HG02610 (cell line): ENCODE measurements at regions not wholly inside any gene's neighbourhood (a gene's known extent, or its start where the extent isn't known, plus 50 kb on each side); places are given as distances from the start of the nearest gene placed in this dataset.
"Not testable (repeated sequence)": the region's sequence is repeated elsewhere in the genome, so short reads cannot be mapped to it uniquely, and the experiment has no call there.

Experiments
- ATAC-seq: cut with Tn5 transposase; IDR thresholded peaks from one replicate; pipeline ENCODE4 v1.9.1; 2021; ENCODE audit warnings: mild to moderate bottlenecking, moderate library complexity; ENCODE audit not compliant: unreplicated experiment

DNA sequence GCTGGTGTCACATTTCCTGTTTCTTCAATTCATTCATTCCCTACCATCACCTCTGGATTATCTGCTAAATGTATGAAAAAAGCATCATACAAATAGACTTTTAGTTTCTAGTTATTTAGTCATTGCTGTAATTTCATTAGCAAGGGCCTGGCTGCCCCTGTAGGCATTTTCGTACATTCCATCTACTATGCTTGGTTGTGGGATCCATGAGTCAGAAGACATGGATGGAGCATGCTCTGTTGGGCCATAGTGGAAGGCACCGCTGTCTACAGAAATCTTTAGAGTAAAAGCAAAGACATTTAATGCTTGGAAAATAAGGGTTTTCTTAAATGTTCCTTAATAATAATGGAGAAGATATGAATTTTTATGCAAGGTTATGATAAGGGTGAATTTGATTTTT is 324.8 kb upstream of the MEIS1 start:
- no peak for ATAC-seq

DNA sequence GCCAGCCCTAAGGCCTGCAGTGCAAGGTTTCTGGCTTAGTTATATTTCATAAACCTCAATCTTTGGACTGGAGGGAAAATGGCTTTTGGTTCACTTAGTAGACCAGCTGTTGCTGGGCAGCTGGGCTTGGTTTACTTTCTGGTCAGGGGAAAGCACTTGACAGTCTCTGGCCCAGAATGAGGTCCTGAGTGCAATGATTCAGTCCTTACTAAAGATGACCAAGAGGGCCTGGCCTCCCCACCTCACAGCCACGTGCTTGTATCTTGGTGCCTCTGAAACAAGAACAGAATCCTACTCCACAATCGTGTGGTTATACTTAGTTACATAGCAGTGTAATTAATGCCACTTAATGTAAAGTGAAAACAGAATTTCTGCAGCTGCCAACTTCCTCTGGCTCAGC is 325.5 kb upstream of the MEIS1 start:
- no peak for ATAC-seq

DNA sequence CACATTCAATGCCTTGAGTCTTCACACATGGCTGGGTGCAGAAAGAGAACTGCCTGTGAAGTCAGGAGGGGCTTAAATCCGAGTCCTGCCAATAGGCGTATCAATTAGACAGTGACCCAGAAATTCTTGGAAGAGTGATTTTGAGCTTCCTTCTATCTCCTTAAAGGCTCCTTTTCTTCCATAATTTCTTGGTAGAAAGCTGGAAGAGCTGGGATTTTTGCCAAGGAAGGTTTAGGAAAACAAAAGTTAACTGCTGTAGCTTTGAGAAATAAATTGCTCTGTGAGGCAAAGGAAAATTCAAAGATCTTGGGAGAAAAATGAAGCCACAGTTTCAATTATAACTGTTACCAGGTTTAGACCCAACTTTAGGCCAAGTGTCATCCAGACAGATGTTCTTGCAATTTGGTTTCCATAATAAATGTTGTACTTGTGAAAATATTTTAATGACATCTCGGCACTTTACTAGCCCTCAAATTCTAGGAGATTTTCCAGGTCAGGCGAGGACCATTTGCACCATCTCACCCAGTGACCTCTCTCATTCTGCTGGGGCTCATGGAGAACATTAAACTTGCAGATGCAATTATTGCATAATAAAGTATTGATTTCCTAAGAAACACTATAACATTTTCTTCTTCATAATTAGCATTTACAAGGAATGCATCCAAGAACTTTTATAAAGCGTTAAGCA is 329.7 kb upstream of the MEIS1 start:
- ATAC-seq = no peak

DNA sequence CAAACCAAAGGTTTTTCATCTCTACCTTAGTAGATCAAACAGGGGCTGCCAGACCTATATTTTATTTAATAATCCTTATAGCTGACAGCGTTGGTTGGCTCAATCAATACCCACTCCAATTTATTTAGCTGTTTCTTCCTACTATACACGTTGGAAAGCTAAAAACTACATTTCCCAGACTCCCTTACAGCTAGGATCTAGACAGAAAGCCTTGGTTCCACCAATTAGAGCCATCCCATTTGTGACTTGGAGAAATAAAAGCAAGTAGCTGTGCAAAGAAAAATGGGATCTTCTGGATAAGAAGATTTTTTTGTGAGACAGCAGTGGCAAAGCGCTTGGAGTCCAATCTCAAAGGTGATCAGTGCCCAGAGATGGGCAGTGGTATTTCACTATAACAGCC is 331.3 kb upstream of the MEIS1 start:
- ATAC-seq = no peak

DNA sequence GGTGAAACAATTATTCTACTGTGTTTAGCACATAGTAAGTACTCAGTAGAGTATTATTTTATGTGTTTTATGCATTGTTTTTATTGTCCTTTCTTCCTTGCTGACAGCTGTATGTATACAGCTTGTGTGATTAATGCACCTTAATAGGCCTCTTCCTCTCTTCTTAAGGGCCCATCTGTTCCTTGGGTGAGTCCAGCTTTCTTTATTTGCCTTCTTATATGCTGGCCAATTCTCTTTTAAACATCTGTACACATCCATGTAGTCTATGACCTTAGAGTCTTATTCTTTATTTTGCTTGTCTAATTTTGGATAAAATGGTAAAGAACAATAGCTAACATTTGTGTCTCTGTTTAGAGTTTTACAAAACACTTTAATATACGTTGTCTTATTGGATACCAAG is 333.7 kb upstream of the MEIS1 start:
- no peak for ATAC-seq

DNA sequence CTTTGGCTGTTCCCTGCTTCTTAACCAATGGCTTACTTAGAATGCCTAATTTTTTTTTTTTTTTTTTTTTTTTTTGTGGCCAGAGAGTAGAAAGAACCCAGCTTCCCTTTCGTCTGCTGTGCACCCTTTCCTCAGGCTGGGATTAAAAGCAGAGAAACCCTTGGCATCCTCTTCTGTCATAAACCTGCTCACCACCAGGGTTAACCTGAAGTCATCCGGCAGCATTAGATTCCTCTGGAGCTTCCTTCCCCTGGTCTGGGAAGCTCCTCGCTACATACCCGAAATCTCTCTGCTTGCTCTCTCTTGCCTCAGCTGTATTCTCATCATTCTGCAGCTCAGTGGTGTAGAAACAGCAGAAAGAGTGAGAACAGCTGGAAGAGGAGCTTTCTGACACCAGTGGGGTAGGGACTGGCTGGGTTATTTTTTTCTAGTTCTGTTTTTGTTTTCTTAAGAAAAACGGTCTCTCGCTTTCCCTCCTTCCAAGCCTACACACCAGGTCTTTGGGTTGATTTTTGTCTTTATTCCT is 339.0 kb upstream of the MEIS1 start:
- no peak for ATAC-seq

DNA sequence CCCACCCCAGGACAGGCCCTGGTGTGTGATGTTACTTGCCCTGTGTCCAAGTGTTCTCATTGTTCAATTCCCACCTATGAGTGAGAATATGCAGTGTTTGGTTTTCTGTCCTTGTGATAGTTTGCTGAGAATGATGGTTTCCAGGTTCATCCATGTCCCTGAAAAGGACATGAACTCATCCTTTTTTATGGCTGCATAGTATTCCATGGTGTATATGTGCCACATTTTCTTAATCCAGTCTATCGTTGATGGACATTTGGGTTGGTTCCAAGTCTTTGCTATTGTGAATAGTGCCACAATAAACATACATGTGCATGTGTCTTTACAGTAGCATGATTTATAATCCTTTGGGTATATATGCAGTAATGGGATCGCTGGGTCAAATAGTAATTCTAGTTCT is 340.2 kb upstream of the MEIS1 start:
- ATAC-seq = not testable (repeated sequence)

DNA sequence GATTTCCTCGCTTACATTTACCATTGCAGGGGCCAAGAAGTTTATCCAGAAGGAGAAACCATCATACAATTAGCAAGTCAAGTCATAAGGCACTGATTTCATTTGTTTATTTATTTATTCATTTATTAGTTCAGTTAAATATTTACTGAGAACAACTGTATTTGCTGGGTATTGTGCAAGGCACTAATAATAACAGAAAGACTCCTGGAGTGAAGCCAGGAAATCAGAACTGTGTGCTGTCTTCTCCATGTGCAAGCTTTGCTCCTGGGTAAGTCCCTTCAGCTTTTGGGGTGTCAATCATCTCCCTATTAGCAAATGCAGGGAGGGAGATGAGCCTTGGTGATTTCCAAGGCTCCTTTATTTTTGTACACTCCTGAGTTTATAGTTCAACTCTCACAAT is 341.6 kb upstream of the MEIS1 start:
- no peak for ATAC-seq

DNA sequence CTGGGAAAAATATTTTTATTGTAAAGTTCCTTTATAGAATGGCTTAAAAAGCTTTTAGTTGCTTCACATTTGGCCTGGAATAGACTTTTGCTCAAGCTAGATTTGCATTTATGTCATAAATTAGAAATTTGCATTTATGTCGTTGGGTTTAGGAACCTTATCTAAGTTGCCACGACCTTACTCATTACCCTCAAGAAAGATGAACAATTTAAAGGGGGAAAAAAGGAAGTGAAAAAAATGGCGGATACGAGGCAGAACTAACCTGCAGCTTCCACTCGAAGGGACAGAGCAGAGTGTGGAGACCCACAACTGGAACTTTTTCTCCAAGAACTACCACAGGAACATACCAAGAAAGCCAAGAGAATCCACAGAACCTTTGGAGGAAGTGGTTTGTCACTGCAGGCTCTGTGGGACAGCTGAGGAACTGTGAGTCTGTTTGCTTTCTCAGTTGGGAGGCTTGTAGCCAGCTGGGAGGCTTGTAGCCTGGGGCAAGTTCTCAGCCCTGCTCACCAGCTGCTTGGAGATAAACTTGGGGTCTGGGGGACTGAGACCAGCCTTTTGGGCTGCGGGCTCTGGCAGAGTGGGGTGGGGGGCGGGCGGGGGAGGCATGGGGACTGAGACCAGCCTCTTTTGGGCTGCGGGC is 349.9 kb upstream of the MEIS1 start:
- ATAC-seq = no peak

DNA sequence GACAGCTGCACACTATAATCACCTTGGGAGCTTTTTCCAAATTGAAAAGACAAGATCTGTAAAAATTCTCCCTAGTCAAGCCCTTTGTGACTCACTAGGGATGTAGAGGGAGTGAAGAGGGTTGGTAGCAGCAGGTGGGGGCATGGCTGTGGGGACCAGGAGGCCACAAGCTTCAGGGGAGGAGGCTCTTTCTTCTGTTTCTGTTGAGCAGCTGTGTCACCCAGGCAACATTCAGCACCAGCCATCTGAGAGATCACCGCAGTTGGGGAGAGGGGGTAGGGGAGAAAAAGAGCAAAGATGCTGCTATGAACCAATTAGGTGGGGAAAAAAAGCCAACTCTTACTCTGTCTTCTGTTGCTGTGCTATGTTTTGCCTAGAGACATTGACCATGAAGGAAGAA is 352.3 kb upstream of the MEIS1 start:
- no peak for ATAC-seq

DNA sequence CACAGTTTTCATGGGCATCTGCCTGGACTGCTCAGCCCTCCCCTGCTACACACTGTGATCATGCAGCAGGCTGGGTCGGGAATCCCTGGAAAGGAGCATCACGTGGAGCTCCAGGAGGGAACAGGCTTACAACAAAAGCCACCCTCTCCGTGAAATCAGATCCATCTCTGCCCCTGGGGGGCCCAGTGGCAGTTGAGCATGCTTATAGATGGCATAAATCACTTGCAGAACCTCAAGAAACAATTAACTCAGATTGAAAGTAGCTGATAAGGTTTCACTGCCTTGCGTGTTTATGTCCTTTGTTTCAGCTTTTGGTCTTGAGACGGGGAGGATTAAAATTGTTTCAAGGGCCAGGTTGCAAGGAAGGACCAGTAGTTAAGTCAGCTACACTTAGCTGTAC is 354.8 kb upstream of the MEIS1 start:
- ATAC-seq = no peak

DNA sequence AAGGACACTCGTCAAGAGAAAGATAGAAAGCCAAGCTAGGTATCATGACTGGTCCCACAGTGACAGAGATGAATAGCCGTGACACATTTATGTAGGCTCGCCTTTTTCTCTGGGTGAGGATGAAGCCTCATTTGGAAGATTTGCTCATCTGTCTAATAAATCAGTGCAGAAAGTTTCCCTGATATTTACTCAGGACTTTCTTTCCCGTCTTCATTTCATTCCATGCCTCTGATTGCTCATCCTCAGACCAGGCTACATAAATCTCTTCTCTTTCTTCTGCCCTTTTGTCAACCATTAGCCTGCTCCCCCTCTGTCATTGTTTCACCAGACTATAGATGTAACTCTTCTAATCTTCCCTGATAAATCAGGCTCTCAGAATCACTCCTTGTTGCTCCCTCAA is 361.8 kb upstream of the MEIS1 start:
- no peak for ATAC-seq

DNA sequence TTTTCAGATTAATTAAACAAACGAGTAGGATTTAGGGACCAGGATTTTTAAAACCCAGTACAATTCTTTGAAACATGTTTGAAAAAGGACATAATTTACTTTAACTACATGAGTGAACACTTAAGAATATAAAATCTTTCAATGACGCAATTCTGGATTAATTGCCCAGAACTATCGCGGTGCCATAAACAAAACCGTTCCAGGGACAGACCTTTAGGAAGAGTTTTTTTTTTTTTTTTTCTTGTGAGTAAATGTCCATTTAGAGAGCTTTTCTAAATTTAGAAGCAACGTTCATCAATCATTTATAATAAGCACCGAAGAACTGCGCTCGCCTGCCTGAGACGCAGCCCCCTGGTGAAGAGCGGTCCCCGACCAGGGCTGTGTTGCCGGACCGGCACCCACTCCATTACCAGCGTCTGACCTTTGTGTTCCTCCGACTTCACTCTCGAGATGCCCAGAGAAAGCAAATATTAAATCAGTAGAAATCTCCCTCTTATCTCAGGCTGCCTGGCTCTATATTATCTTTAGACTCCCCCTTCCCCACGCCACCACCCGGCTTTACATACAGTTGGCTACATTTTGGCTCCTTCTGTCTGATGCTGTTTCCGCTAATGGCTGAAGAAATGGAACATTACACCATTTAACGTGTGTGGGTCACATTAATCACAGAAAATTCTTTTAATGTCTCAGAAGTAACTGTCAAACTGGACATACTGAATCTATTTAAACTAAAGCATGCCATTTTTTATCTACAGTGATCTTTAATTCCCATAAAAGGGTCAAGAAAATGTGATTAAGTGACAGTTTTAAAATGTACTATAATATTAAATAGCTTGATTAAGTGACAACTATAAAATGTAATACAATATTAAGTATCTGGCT is 364.0 kb upstream of the MEIS1 start:
- ATAC-seq = no peak

DNA sequence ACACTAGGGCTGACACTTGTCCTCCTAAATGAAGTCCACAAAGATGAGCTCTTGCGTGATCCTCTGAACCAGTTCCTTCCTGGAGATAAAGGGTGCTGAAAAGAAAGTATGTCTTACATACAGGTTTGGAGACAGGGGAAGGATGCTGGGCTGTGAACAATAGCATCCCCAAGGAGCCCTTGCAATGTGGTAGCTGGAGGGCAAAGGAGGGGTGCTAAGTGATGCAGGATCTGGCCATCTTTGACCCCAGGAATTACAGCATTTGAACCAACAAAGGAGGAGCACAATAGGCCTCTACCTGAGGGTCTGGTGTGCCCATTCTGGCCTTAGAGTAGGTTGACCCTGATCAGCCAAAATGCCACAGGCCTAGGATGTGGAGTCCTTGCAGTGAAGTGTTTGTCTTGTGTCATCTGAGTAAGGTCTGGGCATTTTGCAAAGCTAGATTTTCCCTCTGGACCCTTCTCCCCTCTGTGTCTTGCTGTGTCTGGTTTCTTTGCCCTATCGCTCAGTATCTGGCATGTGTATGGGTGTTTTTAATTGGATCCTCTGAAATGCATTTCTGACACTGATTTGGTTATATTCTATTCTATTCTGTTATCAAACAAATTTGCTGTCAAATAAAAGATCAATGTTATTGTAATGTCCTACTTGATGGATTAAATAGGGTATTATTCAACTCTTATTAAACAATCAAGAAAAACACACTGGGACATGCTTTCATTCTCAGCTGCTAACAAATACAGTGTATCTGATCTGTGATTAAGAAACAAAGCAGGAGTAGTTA is 364.8 kb upstream of the MEIS1 start:
- no peak for ATAC-seq

DNA sequence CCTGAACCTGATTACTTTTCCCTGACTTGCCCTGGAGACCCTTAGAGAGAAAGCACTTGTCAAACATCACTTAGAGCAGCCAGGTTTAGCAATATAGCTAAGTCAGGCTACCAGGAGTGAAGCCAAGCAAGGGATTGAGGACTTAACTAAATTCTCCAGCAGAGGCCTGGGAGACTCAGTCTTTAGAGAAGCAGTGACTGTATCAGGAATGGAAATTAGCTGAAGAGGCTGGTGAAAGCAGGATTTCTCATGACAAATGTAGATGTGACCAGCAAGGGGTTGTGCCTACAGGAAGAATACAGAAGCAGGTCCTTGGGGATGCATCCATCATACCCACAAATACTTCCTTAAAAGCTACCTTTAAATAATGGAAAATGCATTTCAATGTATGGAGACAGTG is 368.9 kb upstream of the MEIS1 start:
- ATAC-seq = no peak

DNA sequence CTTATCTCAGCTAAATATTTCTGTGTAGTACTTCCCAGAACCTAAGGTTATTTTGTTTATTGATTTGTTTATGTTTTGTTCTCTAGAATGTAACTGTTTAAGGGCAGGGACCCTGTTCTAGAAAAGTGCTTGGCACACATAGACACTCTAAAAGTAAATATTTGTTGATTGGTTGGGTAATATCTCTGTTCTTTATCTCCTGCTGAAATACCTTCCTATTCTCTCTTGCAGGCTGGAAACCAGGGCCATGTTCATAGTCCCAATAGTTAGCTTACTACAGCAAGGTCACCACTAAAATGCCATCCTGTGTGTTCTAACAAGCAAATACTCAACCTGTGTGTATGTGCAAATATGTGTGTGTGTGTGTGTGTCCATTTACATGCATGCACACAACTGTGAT is 375.6 kb upstream of the MEIS1 start:
- no peak for ATAC-seq

DNA sequence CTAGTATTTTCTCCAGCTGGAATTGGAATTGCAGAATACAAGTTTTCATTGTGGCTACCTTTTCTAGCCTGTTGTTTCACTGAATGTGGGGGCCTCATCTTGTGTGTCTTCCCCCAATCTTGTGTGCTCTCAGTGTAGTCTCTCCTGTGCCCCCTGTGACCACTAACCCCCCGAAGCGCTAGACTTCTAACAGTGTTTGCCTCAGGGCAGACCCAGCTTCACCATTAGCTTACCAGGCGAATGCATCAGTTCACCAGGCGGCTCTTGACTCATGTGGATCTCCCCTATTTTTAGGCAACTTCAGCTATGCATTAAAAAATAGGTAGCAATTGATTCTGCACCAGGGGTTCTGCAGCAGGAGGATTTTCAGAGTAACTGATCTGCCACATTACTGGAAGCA is 376.2 kb upstream of the MEIS1 start:
- ATAC-seq = no peak

DNA sequence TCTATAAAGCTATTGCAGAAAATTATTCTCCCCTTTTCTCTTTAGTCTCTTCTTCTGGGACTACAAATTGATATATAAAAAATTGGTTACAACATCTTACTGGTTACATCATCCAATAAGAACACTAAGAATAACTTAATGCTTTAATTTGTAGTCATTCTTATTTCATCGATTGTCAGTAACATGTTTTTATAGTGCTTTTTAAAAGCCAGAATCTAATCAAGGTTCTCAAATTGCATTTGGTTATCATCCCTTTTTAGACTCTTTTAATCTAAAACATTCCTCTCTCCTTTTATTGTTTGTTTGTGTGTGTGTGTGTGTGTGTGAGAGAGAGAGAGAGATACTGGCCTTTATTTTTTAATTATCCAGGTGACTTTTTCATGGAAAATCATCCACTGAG is 377.1 kb upstream of the MEIS1 start:
- no peak for ATAC-seq

DNA sequence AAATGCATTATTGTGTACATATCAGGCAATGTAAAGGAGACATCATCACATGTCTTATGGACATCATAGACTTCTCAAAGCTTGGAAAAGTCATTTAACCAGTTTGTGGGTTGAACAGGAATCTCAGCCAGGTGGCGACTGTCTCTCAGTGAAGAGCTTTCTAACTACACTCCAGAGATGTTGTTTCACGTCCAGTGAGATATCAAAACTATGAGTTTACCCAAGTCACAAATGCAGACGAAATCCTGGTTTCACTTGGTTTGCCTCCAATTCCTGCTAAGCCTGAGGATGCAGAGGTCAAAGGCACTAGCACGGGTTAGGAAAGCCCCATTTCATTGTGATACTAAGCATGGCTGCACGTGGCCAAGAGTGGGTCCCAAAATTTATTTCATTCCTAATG is 384.5 kb upstream of the MEIS1 start:
- ATAC-seq = no peak

DNA sequence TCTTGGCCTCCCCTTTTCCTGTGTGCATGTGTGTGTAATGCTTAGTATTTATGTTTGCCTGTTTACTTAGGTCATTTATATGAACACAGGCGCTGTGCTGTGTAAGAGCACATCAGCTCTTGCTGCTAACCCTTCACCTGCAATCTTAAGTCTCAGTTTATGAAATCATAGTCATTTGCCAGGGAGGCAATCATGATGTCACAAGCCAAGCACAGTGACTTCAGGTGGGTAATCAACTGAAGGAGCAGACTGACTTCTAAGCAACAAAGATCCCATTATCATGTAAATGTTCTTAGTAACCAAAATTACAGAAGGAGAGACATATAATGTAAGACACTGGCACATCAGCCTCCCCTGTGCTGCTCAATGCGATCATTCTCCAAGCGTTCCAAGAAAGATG is 386.3 kb upstream of the MEIS1 start:
- ATAC-seq = no peak
